GM10266 (cell line): ENCODE measurements at regions not wholly inside any gene's neighbourhood (a gene's known extent, or its start where the extent isn't known, plus 50 kb on each side); places are given as distances from the start of the nearest gene placed in this dataset.

Experiments
- DNase-seq: peaks from one replicate; pipeline ENCODE4 v3.0.0; 2012; ENCODE audit errors: extremely low spot score
- CTCF ChIP-seq: IDR thresholded peaks from 2 replicates; pipeline ENCODE4 v1.5.1; 2012; ENCODE audit warnings: mild to moderate bottlenecking, low read depth; ENCODE audit not compliant: control insufficient read depth, insufficient read depth; ENCODE audit errors: missing control alignments

- no peak for TF ChIP-seq CTCF
- DNase-seq: no peak
Observed at GRCh38 chr11:113531083-113531482, 55.9 kb upstream of the DRD2 start.

GRCh38 chr11:113529606-113530005 is 54.4 kb upstream of the DRD2 start:
- DNase-seq: no peak
- TF ChIP-seq CTCF: no peak

GRCh38 chr11:113528982-113529381 is 53.8 kb upstream of the DRD2 start:
- no peak for DNase-seq
- TF ChIP-seq CTCF: no peak

GRCh38 chr11:113526521-113526920 is 51.3 kb upstream of the DRD2 start:
- no peak for TF ChIP-seq CTCF
- no peak for DNase-seq
